ENCODE measurements at regions not wholly inside any gene's neighbourhood (a gene's known extent, or its start where the extent isn't known, plus 50 kb on each side); places are given as distances from the start of the nearest gene placed in this dataset.

GRCh38 chr22:47848184-47848920, 1085.9 kb downstream of the TBC1D22A start:
- DNase-seq (ENCODE audit: low read depth in 2 of 2), result no peak

- DNase-seq (ENCODE audit: low read depth in 2 of 2), result no peak
These were observed 1084.9 kb downstream of the TBC1D22A start for GRCh38 chr22:47847131-47847890.

- DNase-seq (ENCODE audit: low read depth in 2 of 2), result no peak
These were observed 1083.8 kb downstream of the TBC1D22A start for GRCh38 chr22:47846206-47846605.

GRCh38 chr22:47842119-47842518, 1079.7 kb downstream of the TBC1D22A start:
- no peak for DNase-seq (ENCODE audit: low read depth in 2 of 2)

- DNase-seq (ENCODE audit: low read depth in 2 of 2), result no peak
These were observed 1078.7 kb downstream of the TBC1D22A start for GRCh38 chr22:47841156-47841555.

GRCh38 chr22:47839595-47840227, 1077.3 kb downstream of the TBC1D22A start:
- no peak for DNase-seq (ENCODE audit: low read depth in 2 of 2)

GRCh38 chr22:47837703-47838102, 1075.3 kb downstream of the TBC1D22A start:
- no peak for DNase-seq (ENCODE audit: low read depth in 2 of 2)

- no peak for DNase-seq (ENCODE audit: low read depth in 2 of 2)
These were observed 1074.5 kb downstream of the TBC1D22A start for GRCh38 chr22:47836957-47837356.

GRCh38 chr22:47835726-47836125, 1073.3 kb downstream of the TBC1D22A start:
- no peak for DNase-seq (ENCODE audit: low read depth in 2 of 2)

GRCh38 chr22:47826016-47826415, 1063.6 kb downstream of the TBC1D22A start:
- DNase-seq (ENCODE audit: low read depth in 2 of 2), result no peak

- no peak for DNase-seq (ENCODE audit: low read depth in 2 of 2)
These were observed 1060.0 kb downstream of the TBC1D22A start for GRCh38 chr22:47822422-47822821.

- DNase-seq (ENCODE audit: low read depth in 2 of 2), result no peak
These were observed 1056.0 kb downstream of the TBC1D22A start for GRCh38 chr22:47818496-47818895.

- no peak for DNase-seq (ENCODE audit: low read depth in 2 of 2)
These were observed 1054.9 kb downstream of the TBC1D22A start for GRCh38 chr22:47817380-47817779.

- DNase-seq (ENCODE audit: low read depth in 2 of 2), result no peak
These were observed 1054.4 kb downstream of the TBC1D22A start for GRCh38 chr22:47816863-47817210.

- no peak for DNase-seq (ENCODE audit: low read depth in 2 of 2)
These were observed 1053.8 kb downstream of the TBC1D22A start for GRCh38 chr22:47816121-47816862.

- no peak for DNase-seq (ENCODE audit: low read depth in 2 of 2)
These were observed 1052.0 kb downstream of the TBC1D22A start for GRCh38 chr22:47814474-47814873.

- no peak for DNase-seq (ENCODE audit: low read depth in 2 of 2)
These were observed 1051.2 kb downstream of the TBC1D22A start for GRCh38 chr22:47813661-47814060.

GRCh38 chr22:47811971-47812370, 1049.5 kb downstream of the TBC1D22A start:
- no peak for DNase-seq (ENCODE audit: low read depth in 2 of 2)

GRCh38 chr22:47810505-47811500, 1048.4 kb downstream of the TBC1D22A start:
- DNase-seq (ENCODE audit: low read depth in 2 of 2), result no peak

- no peak for DNase-seq (ENCODE audit: low read depth in 2 of 2)
These were observed 1046.6 kb downstream of the TBC1D22A start for GRCh38 chr22:47808886-47809620.
